PC-3 (cell line): ENCODE measurements at regions not wholly inside any gene's neighbourhood (a gene's known extent, or its start where the extent isn't known, plus 50 kb on each side); places are given as distances from the start of the nearest gene placed in this dataset.

Experiments used
- EZH2 ChIP-seq: fragments of 300-600 bp; sonication (generic); IDR thresholded peaks from one replicate; pipeline ENCODE4 v1.6.1; 2017; ENCODE audit warnings: antibody characterized with exemption, mild to moderate bottlenecking, low read length; ENCODE audit not compliant: unreplicated experiment
- TF ChIP-seq, protein P1 (sequence below): fragments of 300-600 bp; sonication (generic); conservative IDR thresholded peaks from 2 replicates; pipeline ENCODE4 v1.5.1; 2017; ENCODE audit warnings: antibody characterized with exemption, low read depth, mild to moderate bottlenecking, low read length

DNA sequence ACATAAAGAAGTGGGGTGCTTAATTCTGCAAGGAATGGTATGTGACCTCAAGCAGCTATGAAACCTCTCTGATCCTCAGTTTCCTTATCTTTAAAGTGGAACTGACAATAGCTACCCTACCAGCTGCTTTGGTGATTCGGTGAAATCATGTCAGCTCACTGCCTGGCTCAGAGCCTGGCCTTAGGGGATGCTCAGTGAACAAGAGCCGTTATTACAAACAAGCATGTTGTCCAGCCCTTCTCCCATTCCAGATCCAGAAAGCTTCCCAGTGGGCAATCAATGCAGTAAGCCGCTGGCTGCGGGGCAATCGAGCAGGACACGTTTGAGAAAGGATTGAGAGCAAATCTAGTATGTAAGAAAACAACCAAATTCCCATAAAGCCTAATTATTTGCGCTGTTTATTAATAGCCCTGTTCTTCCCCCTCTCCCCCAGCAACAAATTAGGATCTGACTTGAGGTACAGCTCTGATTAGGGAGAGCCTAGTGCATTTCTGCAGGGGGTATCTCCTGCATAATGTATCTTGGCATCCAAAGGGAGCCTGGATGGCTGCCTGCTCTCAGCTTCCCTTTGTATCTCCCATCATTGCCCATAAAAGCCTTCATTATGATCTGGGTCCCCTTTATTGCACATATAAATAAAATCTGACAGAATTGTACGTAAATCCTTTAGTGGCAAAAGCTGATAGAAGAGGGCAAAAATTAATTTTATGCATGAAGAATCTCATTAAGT lies 371.4 kb downstream of the TMEM232 start:
- TF ChIP-seq, protein P1, sequence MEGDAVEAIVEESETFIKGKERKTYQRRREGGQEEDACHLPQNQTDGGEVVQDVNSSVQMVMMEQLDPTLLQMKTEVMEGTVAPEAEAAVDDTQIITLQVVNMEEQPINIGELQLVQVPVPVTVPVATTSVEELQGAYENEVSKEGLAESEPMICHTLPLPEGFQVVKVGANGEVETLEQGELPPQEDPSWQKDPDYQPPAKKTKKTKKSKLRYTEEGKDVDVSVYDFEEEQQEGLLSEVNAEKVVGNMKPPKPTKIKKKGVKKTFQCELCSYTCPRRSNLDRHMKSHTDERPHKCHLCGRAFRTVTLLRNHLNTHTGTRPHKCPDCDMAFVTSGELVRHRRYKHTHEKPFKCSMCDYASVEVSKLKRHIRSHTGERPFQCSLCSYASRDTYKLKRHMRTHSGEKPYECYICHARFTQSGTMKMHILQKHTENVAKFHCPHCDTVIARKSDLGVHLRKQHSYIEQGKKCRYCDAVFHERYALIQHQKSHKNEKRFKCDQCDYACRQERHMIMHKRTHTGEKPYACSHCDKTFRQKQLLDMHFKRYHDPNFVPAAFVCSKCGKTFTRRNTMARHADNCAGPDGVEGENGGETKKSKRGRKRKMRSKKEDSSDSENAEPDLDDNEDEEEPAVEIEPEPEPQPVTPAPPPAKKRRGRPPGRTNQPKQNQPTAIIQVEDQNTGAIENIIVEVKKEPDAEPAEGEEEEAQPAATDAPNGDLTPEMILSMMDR = no peak
- TF ChIP-seq EZH2 = no peak
